T-cell (primary cell): ENCODE measurements at regions not wholly inside any gene's neighbourhood (a gene's known extent, or its start where the extent isn't known, plus 50 kb on each side); places are given as distances from the start of the nearest gene placed in this dataset.

ENCODE experiments used
- ATAC-seq, 4 experiments: fragments of 200-7000 bp in 3 of 4; fragments of 150-1000 bp in 1 of 4; cut with Tn5 transposase; replicated peaks in 1 of 4; 1 replicate in 3 of 4; 2 replicates in 1 of 4; pipeline ENCODE4 v1.10.0; 2021; ENCODE audit warnings: moderate library complexity in 3 of 4, mild to moderate bottlenecking in 2 of 4, moderate number of reproducible peaks in 1 of 4
- CTCF ChIA-PET, 2 donors: fragments of 300-600 bp; sonication (Branson Sonifier 250); formaldehyde crosslinking; loops; one replicate each; lab custom pipeline; 2022; ENCODE audit warnings: antibody characterized with exemption in 2 of 2; lab: Charles Lee
- POLR2A ChIA-PET, 2 donors: fragments of 300-600 bp; sonication (Branson Sonifier 250); formaldehyde crosslinking; loops; one replicate each; lab custom pipeline; 2022; ENCODE audit warnings: antibody characterized with exemption in 2 of 2; lab: Charles Lee
- DNase-seq, 35 experiments: peaks; one replicate each; pipeline versions ENCODE4 v3.0.0 to v3.0.0-alpha.2; 2013 to 2023
- H3K27ac ChIP-seq: one replicate; pipeline ENCODE4 v1.5.1; 2013; ENCODE audit warnings: low read length
- H3K27me3 ChIP-seq, 2 experiments: replicated peaks in 1 of 2; 1 replicate in 1 of 2; 2 replicates in 1 of 2; pipeline versions ENCODE4 v1.6.1 to v1.7.0; 2013; ENCODE audit warnings: low read length in 1 of 2, mixed read lengths in 1 of 2; ENCODE audit not compliant: control insufficient read depth in 2 of 2, insufficient read depth in 2 of 2; ENCODE audit errors: extremely low read depth in 1 of 2
- H3K36me3 ChIP-seq, 2 donors: 1 replicate in 1 of 2; 2 replicates in 1 of 2; pipeline versions ENCODE4 v1.6.1 to v1.7.0; 2013; ENCODE audit warnings: low read length in 1 of 2; ENCODE audit not compliant: control insufficient read depth in 2 of 2, insufficient read depth in 1 of 2; ENCODE audit errors: extremely low read depth in 1 of 2
- H3K4me1 ChIP-seq, 2 experiments: 1 replicate in 1 of 2; 2 replicates in 1 of 2; pipeline versions ENCODE4 v1.6.1 to v1.7.0; 2013; ENCODE audit warnings: low read length in 2 of 2, mixed read lengths in 1 of 2; ENCODE audit not compliant: insufficient read depth in 2 of 2, control insufficient read depth in 1 of 2; ENCODE audit errors: extremely low read depth in 1 of 2
- H3K4me3 ChIP-seq, 2 donors: 1 replicate in 1 of 2; 2 replicates in 1 of 2; pipeline versions ENCODE4 v1.5.1 to v1.7.0; 2013; ENCODE audit warnings: mild to moderate bottlenecking in 2 of 2, low read length in 1 of 2, moderate library complexity in 1 of 2; ENCODE audit not compliant: control insufficient read depth in 1 of 2; ENCODE audit errors: extremely low read depth in 1 of 2
- H3K9me3 ChIP-seq: 2 replicates; pipeline ENCODE4 v1.7.0; 2013
- H3K27ac Mint-ChIP-seq, 2 donors: one replicate each; pipeline ENCODE4 v1.8.0; 2020 to 2021; ENCODE audit warnings: mild to moderate bottlenecking in 2 of 2, mixed read lengths in 2 of 2
- H3K27me3 Mint-ChIP-seq, 2 donors: one replicate each; pipeline ENCODE4 v1.8.0; 2021 to 2022; ENCODE audit warnings: mixed read lengths in 2 of 2
- H3K36me3 Mint-ChIP-seq: one replicate; pipeline ENCODE4 v1.8.0; 2021; ENCODE audit warnings: mixed read lengths
- H3K4me1 Mint-ChIP-seq, 3 donors: one replicate each; pipeline ENCODE4 v1.8.0; 2020 to 2022; ENCODE audit warnings: mixed read lengths in 3 of 3, mild to moderate bottlenecking in 1 of 3
- H3K4me3 Mint-ChIP-seq, 3 donors: one replicate each; pipeline ENCODE4 v1.8.0; 2020 to 2022; ENCODE audit warnings: mild to moderate bottlenecking in 3 of 3, mixed read lengths in 3 of 3, moderate library complexity in 3 of 3
- H3K9me3 Mint-ChIP-seq, 3 donors: one replicate each; pipeline ENCODE4 v1.8.0; 2020 to 2022; ENCODE audit warnings: mixed read lengths in 3 of 3
- WGBS: methylation state at CpG from one replicate; pipeline ENCODE4 v1.1.5; 2013; ENCODE audit warnings: missing lambda C conversion rate; ENCODE audit not compliant: insufficient coverage; 5-methylcytosine and 5-hydroxymethylcytosine counted together

GRCh38 chr15:62986948-62987347 is 55.6 kb upstream of the TPM1 start:
- H3K36me3 Mint-ChIP-seq, result no peaks in the 10 kb centered on the region
- 95% methylated on average over 7 of the region's 7 CpGs for WGBS
- ATAC-seq (no peak), DNase-seq (no peak)
- H3K9me3 ChIP-seq, result no peaks in the 10 kb centered on the region
- no peak overlapping the region for H3K4me3 ChIP-seq
- H3K4me1 ChIP-seq, result no peaks in the 10 kb centered on the region
- H3K27me3 Mint-ChIP-seq, result peaks cover 23 to 24% of the 10 kb centered on the region in 2 donors
- H3K36me3 ChIP-seq, result no peaks in the 10 kb centered on the region
- H3K4me1 Mint-ChIP-seq, result no peaks in the 10 kb centered on the region
- H3K27ac ChIP-seq, result no peak overlapping the region
- no peak overlapping the region for H3K27ac Mint-ChIP-seq
- peaks cover 0 to 21% of the 10 kb centered on the region in 2 experiments for H3K27me3 ChIP-seq
- H3K4me3 Mint-ChIP-seq, result no peak overlapping the region
- no peaks in the 10 kb centered on the region for H3K9me3 Mint-ChIP-seq
- CTCF ChIA-PET, result no interaction called here
- POLR2A ChIA-PET, result no interaction called here

DNA sequence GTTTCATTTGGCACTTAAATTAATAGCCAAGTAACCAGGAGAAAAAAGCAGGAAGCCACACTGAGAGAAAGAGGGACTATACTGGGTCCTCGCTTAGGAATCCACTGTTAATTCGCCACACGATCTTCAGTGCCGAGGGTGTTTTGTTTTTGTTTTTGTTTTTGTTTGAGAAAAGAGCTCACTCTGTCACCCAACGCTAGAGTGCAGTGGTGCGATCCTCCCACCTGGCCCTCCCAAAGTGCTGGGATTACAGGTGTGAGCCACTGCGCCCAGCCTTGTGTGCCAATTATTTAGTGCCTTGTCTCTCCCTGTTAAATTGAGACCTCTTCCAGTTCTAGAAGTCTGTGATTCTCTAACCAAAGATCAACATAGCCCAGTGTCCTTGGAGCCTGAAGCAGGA is 53.8 kb upstream of the TPM1 start:
- Histone ChIP-seq H3K36me3 (no peaks in the 10 kb centered on the region), H3K27ac (no peak overlapping the region), H3K4me1 (no peaks in the 10 kb centered on the region), H3K27me3 (peaks cover 0 to 21% of the 10 kb centered on the region in 2 experiments), H3K4me3 (no peak overlapping the region), H3K9me3 (no peaks in the 10 kb centered on the region)
- Mint-ChIP-seq H3K9me3 (no peaks in the 10 kb centered on the region), H3K27me3 (peaks cover 36 to 38% of the 10 kb centered on the region in 2 donors), H3K4me3 (no peak overlapping the region), H3K27ac (no peak overlapping the region), H3K36me3 (no peaks in the 10 kb centered on the region), H3K4me1 (no peaks in the 10 kb centered on the region)
- DNase-seq (no peak), ATAC-seq (no peak)
- ChIA-PET CTCF (no interaction called here), POLR2A (no interaction called here)
- 95% methylated on average over 3 of the region's 7 CpGs for WGBS

DNA sequence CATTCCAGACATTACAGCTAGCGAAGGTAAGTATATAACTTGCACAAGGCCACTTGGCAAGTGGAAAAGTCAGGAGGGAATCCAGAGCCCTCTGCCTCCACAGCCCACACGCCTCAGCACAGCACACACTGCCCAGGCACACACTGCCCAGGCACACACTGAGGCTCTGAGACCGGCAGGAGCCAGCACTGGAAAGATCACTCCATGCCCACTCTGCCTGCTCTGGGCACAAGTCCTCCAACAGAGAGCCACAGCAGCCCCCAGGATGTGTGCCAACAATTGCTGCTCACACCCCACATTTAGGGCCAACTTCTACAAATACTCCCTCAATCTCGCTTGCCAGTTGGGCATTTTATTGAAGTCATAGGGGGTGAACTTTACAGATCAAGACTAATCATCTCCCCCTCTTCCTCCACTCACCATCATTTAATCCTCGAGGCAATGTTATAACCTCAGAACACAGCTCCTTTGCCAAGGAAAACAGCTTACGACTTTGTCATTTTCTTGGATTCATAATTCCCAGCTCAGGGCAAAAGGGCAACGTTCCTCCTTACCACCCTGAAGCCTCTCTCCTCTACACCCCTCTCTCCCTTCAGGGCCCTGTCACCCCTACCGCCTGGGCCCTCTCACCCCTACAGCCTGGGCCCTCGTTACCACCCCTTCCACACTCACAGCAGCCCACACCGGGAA is 53.0 kb upstream of the TPM1 start:
- 64% methylated on average over 5 of the region's 10 CpGs for WGBS
- no peak overlapping the region for H3K27ac ChIP-seq
- Mint-ChIP-seq H3K27me3 (peaks cover 36 to 37% of the 10 kb centered on the region in 2 donors), H3K27ac (no peak overlapping the region), H3K4me3 (no peak overlapping the region), H3K4me1 (no peaks in the 10 kb centered on the region), H3K36me3 (no peaks in the 10 kb centered on the region), H3K9me3 (no peaks in the 10 kb centered on the region)
- POLR2A ChIA-PET, result no interaction called here
- CTCF ChIA-PET, result no interaction called here
- no peak overlapping the region for H3K4me3 ChIP-seq
- no peaks in the 10 kb centered on the region for H3K36me3 ChIP-seq
- no peaks in the 10 kb centered on the region for H3K4me1 ChIP-seq
- DNase-seq (no peak), ATAC-seq (no peak)
- H3K9me3 ChIP-seq, result no peaks in the 10 kb centered on the region
- H3K27me3 ChIP-seq, result peaks cover 0 to 26% of the 10 kb centered on the region in 2 experiments

GRCh38 chr15:62991698-62992097 is 50.8 kb upstream of the TPM1 start:
- no peak for ATAC-seq
- ChIA-PET CTCF (no interaction called here), POLR2A (no interaction called here)
- no peak overlapping the region for H3K27ac Mint-ChIP-seq
- no peaks in the 10 kb centered on the region for H3K9me3 Mint-ChIP-seq
- Histone ChIP-seq H3K27me3 (peaks cover 0 to 24% of the 10 kb centered on the region in 2 experiments), H3K4me3 (no peak overlapping the region), H3K36me3 (no peaks in the 10 kb centered on the region), H3K27ac (no peak overlapping the region), H3K4me1 (no peaks in the 10 kb centered on the region), H3K9me3 (no peaks in the 10 kb centered on the region)
- no CpG with 5 or more reads among the region's 2 CpGs for WGBS
- peaks cover 25 to 31% of the 10 kb centered on the region in 2 donors for H3K27me3 Mint-ChIP-seq
- no peaks in the 10 kb centered on the region for H3K4me1 Mint-ChIP-seq
- no peak overlapping the region for H3K4me3 Mint-ChIP-seq
- H3K36me3 Mint-ChIP-seq, result no peaks in the 10 kb centered on the region
- DNase-seq, result no peak

- Mint-ChIP-seq H3K4me3 (no peak overlapping the region), H3K4me1 (no peaks in the 10 kb centered on the region), H3K36me3 (no peaks in the 10 kb centered on the region), H3K27me3 (peaks cover 24 to 31% of the 10 kb centered on the region in 2 donors), H3K9me3 (no peaks in the 10 kb centered on the region), H3K27ac (no peak overlapping the region)
- ChIA-PET POLR2A (no interaction called here), CTCF (no interaction called here)
- Histone ChIP-seq H3K27me3 (peaks cover 0 to 19% of the 10 kb centered on the region in 2 experiments), H3K9me3 (no peaks in the 10 kb centered on the region), H3K4me1 (no peaks in the 10 kb centered on the region), H3K27ac (no peak overlapping the region), H3K4me3 (no peak overlapping the region), H3K36me3 (no peaks in the 10 kb centered on the region)
- DNase-seq (no peak), ATAC-seq (no peak)
- WGBS, result no CpG with 5 or more reads among the region's 3 CpGs
Measured at GRCh38 chr15:62992302-62992701, 50.2 kb upstream of the TPM1 start.
